Stimulated activated CD8-positive, alpha-beta memory T cell treated with anti-CD3 and anti-CD28 coated beads, Interleukin-15, amount 100 ng/mL, for 1 hour (primary cell): ENCODE measurements at regions not wholly inside any gene's neighbourhood (a gene's known extent, or its start where the extent isn't known, plus 50 kb on each side); places are given as distances from the start of the nearest gene placed in this dataset.

Experiments
- DNase-seq: peaks from one replicate; pipeline ENCODE4 v3.0.0-alpha.2; 2020; ENCODE audit warnings: low read depth

GRCh38 chr15:97346221-97346620 lies 614.3 kb upstream of the ARRDC4 start:
- DNase-seq: no peak

DNA sequence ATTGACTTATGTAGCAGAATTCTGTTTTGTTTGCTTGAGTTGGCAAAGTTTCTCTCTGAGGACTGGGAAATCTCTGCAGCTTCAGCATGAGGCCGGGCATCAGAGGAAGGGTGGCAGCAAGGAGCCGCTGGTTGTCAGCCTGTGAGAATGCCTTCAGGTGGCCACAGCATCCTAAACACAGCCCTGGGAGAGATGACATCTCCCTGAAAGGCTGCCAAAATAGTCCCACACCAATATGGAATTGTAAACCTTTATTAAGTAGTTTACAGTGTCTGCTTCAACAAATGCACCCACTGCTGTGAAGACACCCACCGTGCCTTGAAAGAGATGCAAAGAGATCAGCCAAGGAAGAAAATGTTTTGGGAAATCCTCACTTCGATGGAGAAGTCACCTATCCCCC lies 609.7 kb upstream of the ARRDC4 start:
- DNase-seq: no peak

DNA sequence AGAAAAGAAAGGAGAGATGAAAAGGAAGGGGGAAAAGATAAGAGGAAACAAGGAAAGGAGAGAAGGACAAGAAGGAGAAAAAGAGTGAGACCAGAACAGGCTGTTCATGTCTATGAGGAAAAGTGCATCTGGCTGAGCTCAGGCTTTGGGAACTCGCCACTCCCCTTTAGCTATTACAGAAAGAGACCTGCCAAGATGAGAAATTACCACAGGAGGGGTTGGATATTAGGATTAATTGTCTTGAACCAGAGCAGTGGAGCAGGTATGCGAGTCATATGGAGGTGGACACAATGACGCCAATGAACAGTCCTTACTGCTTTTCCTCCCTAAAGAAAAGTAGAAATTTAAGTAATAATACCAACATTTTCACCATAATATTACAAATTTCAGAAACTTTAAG lies 577.0 kb upstream of the ARRDC4 start:
- DNase-seq: no peak

GRCh38 chr15:97386940-97387339 lies 573.6 kb upstream of the ARRDC4 start:
- no peak for DNase-seq

- no peak for DNase-seq
These were observed 559.3 kb upstream of the ARRDC4 start for GRCh38 chr15:97401195-97401594.

DNA sequence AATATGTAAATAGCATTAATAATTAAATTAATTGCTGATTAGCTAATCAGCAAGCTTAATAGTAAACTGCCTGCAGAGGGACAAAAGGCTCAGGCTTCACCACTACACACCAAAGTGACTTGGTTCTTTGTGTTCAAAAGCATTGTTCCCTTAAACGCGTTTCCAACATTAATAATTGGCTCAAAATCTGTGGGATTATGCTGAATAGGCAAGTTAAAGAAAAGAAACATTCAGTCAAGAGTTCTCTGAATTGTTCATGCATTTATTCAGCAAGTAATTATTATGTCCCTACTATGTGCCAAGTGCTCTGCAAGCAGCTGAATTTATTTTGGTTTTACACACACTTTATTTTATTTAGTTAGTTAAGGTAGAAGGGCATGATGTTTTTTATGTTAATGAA lies 558.5 kb upstream of the ARRDC4 start:
- DNase-seq: no peak

DNA sequence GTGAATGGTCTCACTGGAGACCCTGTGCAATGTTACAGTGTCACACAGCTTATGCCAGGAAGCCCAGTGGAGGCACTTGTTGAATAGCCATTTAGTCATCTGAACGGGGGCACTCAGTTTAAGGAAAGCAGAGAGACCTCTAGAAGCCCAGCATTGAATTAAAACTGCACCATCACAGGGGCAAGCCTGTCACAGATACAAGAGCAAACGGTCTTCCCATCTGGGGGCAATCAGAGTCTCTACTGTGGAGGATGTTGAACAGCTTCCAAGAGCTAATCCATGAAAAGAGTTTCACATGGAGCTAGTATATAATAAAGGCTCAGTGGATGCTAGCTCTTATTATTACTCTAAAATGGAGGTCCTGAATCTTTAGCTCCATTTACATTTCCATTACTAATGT lies 553.7 kb upstream of the ARRDC4 start:
- no peak for DNase-seq

GRCh38 chr15:97410897-97411575 lies 549.5 kb upstream of the ARRDC4 start:
- DNase-seq: no peak

DNA sequence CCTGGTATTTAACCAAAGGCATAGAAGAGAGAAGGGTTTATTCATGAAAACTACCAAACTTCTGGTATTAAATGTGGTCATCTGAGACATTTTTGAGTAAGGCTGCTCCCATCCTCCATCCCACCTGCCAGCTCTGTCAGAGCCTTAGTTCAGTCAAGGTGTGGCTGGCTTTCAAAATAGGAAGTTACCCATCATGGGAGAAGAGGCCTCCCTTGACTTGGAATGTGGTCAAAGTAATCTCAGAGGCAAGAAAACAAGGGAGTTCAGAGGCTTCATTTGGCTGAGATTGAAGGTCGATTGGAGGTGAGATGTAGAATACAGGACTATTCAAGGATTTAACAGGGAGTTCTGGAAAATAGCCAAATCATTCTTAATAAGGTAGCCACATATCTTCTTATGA lies 540.4 kb upstream of the ARRDC4 start:
- DNase-seq: no peak

- no peak for DNase-seq
These were observed 534.9 kb upstream of the ARRDC4 start for GRCh38 chr15:97425596-97425995.

DNA sequence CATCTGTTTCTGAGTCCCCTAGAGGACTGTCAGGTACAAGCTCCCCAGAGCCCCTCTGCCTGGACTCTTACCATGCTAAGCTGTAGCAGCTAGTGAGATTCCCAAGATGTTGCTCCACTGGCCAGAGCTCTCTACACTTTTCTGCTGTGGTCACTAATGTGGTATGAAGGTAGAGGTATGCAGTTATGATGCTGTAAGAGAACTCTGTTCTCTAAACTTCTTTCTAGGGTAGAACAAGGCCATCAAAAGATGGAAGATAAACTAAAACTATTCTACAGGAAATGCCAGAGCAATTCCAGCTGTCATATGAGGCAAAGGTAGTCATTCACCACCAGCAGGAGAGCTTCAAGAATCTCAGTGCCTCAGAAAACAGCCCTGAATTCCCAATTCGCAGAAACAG lies 517.4 kb upstream of the ARRDC4 start:
- DNase-seq: no peak

DNA sequence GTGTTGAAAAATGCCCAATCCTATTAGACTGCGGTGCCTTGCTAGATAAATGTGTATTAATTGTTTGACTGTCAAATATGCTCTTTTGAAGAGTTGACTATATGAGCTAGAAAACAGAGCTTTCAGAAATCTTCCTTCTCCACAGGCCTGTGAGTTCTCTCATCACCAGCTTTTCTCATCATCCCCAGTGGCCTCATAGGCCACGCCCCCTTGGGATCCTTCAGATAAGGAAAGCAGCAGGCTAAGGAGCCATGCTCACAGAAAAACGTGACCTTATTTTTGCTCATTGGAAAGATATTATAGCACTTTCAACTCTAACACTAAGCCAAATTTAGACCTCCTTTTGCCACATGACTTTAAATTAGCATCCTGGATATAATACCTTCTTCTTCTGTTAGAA lies 514.4 kb upstream of the ARRDC4 start:
- DNase-seq: no peak

- DNase-seq: no peak
These were observed 503.8 kb upstream of the ARRDC4 start for GRCh38 chr15:97456521-97457202.

DNA sequence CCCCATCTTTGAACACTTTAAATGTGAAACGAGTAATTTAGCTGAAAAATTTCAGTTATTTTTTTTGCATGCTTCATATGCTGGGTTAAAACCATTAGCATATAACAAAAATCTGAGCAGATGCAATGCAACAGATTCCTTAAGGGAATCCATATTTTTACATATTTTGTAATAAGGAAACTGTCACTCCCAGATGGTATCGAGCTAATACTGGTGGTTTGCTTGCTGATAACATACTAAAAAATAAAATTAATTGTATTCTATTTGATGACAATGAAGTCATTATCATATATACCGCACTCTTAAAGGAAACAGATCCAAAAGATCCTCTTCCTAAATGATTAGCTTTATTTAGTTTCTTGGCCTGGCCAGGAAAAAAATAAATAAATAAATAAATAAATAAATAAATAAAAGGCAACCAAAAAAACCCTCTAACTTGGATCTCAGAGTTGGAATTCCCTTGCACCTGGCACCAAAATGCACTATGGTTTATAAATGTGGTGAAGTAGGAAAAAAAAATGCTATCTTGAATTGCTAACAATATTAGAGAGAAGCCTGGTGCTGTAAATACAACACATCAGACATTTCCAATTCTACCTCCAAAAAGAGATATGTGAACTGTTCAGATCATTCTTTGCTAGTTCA lies 503.2 kb upstream of the ARRDC4 start:
- no peak for DNase-seq

- DNase-seq: no peak
These were observed 500.7 kb upstream of the ARRDC4 start for GRCh38 chr15:97459771-97460170.

GRCh38 chr15:97461226-97461625 lies 499.3 kb upstream of the ARRDC4 start:
- DNase-seq: no peak

GRCh38 chr15:97463696-97464095 lies 496.8 kb upstream of the ARRDC4 start:
- DNase-seq: no peak

DNA sequence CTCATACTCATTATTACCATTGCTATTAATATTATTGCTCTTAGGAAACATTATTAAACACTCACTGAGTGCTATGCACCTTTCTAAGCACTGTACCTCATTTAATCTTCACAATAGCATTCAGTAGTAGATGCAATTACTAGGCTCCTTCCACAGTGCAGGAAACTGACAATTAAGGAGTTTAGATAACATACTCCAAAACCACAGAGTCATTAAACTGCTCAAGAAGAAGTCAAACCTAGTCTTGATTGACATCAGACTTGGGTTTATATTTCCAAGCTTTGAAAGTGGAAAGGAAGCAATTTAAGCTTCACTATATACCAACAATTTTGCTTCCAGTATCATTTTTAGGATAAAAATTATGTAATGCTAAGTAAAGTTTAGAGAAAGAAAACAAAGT lies 490.1 kb upstream of the ARRDC4 start:
- DNase-seq: no peak

GRCh38 chr15:97473627-97474026 lies 486.9 kb upstream of the ARRDC4 start:
- DNase-seq: no peak

DNA sequence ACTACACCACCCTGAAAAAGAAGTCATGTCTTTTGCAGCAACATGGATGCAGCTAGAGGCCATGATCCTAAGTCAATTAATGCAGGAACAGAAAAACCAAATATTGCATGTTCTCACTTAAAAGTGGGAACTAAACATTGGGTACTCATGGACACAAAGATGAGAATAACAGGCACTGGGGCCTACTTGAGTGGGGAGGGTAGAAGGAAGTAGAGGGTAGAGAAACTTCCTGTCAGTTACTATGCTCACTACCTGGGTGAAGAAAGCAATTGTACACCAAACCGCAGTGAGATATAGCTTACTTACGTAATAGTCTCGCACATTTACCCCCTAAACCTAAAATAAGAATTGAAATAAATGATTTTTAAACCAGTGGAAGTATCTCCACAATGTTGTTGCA lies 480.5 kb upstream of the ARRDC4 start:
- DNase-seq: no peak

DNA sequence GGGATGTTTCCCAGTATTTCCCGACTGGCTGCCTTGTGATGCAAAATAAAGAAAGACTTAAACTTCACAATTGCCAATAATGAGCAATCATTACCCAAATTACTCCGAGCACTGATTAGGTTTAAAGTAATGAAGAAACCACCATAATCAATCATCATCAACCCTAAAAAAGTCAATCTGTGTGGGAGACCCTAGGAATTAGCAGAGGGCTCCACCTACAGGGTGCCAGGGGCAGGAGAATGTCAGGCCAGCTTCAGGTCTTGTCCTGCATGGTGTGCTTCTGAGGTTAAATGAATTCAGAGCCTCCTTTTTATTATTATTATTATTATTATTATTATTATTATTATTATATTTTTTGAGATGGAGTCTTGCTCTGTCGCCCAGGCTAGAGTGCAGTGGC lies 478.0 kb upstream of the ARRDC4 start:
- no peak for DNase-seq

DNA sequence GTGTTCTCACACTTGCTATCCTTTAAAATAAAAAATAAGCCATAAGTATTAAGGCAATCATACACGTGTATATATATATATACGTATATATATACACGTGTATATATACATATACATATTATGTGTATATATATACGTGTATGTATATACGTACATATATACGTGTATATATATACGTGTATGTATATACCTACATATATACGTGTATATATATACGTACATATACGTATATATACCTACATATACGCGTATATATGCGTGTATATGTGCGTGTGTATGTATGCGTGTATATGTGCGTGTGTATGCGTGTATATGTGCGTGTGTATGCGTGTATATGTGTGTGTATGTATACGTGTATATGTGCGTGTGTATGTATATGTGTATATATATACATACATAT lies 477.3 kb upstream of the ARRDC4 start:
- DNase-seq: no peak

- DNase-seq: no peak
These were observed 470.1 kb upstream of the ARRDC4 start for GRCh38 chr15:97490429-97490828.

GRCh38 chr15:97501291-97501690 lies 459.2 kb upstream of the ARRDC4 start:
- DNase-seq: no peak
